ENCODE measurements at regions not wholly inside any gene's neighbourhood (a gene's known extent, or its start where the extent isn't known, plus 50 kb on each side); places are given as distances from the start of the nearest gene placed in this dataset.

DNA sequence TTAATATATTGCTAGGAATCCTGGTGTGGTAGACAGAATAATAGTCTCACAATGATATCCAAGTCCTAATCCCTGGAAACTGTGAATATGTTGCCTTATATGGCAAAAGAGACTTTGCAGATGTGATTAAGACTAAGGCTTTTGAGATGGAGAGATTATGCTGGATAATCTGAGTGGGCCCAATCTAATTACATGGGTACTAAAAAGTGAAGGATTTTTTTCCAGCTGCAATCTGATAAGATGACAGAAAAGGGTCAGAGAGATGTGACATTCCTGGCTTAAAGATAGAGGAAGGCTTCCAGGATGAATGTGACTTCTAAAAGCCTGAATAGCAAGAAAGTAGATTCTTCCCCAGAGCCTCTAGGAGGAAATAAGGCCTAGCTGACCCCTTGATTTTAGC lies 80.7 kb upstream of the MPDZ start:
- TF ChIP-seq CTCF (IDR thresholded peaks at IDR 0.05) (no peak), EZH2 (IDR thresholded peaks at IDR 0.05; ENCODE audit: borderline replicate concordance, insufficient read depth, low read depth, low read length, poor library complexity, severe bottlenecking) (no peak)

Data from B cell (primary cell).